ENCODE measurements at regions not wholly inside any gene's neighbourhood (a gene's known extent, or its start where the extent isn't known, plus 50 kb on each side); places are given as distances from the start of the nearest gene placed in this dataset.

DNA sequence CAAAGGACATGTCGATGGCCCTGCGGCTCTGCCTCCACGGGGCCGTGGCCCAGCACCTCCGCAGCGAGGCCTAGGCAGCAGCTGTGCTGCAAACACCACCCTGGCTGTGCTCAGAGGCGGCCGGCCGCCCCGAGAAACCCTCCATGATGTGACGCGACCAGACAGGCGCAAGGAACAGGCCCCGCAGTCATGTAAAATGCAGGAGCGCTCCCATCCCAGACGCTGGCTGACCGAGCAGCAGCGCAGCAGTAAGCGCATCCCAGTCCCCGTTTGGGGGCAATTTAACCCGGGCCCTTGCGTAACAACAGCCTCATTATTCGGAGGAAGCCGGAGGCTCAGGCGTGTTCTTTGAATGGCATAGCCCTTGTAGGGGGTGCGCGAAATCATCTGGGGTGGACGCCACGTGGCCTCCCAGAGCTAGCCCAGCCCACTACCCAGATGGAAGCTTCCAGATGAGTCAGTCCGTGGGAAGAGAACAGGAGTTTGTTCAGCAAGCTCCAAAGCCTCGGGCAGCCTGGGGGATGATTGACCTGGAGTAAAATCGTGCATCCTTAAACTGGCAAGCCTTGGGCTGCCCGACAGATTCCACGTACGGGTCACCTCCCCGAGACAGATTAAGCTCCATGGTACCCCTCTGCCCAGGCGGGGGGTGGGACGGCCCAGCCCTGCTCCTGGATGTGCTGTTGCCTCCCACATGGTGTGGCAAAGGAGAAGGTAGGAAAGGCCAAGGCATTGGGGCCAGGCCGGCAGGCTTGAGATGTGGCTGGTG, 124.0 kb downstream of the HMX1 start:
- BruUV-seq (replicated peaks): no TSS peak
- Histone ChIP-seq H3K27ac (ENCODE audit: low read length) (no peak overlapping the region), H3K9me3 (ENCODE audit: control insufficient read depth, insufficient read depth, low read depth, low read length) (no peaks in the 10 kb centered on the region), H3K27me3 (ENCODE audit: control insufficient read depth, insufficient read depth, low read length) (no peaks in the 10 kb centered on the region), H3K4me1 (ENCODE audit: control insufficient read depth, insufficient read depth, low read length) (no peaks in the 10 kb centered on the region), H3K36me3 (ENCODE audit: control insufficient read depth, insufficient read depth, low read length) (no peaks in the 10 kb centered on the region), H3K4me3 (ENCODE audit: low read depth in 2 of 2, low read length in 2 of 2) (no peak overlapping the region)
- intact Hi-C loops (cut with micrococcal nuclease; ENCODE audit: unreplicated experiment) (no loop called here), in situ Hi-C loops (cut with HindIII; ENCODE audit: low pct_unique_long_range_greater_than_20kb, low sequenced_read_pairs) (no loop called here)
- CTCF ChIA-PET: no interaction called here
- no peak for ATAC-seq
- POLR2A ChIA-PET: no interaction called here
- DNase-seq (ENCODE audit: low read depth, low spot score): no peak
- TF ChIP-seq TCF7L2 (IDR thresholded peaks at IDR 0.05; ENCODE audit: low read depth, low read length): no peak
- TF ChIP-seq, protein P1, sequence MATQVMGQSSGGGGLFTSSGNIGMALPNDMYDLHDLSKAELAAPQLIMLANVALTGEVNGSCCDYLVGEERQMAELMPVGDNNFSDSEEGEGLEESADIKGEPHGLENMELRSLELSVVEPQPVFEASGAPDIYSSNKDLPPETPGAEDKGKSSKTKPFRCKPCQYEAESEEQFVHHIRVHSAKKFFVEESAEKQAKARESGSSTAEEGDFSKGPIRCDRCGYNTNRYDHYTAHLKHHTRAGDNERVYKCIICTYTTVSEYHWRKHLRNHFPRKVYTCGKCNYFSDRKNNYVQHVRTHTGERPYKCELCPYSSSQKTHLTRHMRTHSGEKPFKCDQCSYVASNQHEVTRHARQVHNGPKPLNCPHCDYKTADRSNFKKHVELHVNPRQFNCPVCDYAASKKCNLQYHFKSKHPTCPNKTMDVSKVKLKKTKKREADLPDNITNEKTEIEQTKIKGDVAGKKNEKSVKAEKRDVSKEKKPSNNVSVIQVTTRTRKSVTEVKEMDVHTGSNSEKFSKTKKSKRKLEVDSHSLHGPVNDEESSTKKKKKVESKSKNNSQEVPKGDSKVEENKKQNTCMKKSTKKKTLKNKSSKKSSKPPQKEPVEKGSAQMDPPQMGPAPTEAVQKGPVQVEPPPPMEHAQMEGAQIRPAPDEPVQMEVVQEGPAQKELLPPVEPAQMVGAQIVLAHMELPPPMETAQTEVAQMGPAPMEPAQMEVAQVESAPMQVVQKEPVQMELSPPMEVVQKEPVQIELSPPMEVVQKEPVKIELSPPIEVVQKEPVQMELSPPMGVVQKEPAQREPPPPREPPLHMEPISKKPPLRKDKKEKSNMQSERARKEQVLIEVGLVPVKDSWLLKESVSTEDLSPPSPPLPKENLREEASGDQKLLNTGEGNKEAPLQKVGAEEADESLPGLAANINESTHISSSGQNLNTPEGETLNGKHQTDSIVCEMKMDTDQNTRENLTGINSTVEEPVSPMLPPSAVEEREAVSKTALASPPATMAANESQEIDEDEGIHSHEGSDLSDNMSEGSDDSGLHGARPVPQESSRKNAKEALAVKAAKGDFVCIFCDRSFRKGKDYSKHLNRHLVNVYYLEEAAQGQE (IDR thresholded peaks at IDR 0.05; ENCODE audit: insufficient read depth in 1 of 2, low read depth in 2 of 2, low read length in 1 of 2): no peak

DNA sequence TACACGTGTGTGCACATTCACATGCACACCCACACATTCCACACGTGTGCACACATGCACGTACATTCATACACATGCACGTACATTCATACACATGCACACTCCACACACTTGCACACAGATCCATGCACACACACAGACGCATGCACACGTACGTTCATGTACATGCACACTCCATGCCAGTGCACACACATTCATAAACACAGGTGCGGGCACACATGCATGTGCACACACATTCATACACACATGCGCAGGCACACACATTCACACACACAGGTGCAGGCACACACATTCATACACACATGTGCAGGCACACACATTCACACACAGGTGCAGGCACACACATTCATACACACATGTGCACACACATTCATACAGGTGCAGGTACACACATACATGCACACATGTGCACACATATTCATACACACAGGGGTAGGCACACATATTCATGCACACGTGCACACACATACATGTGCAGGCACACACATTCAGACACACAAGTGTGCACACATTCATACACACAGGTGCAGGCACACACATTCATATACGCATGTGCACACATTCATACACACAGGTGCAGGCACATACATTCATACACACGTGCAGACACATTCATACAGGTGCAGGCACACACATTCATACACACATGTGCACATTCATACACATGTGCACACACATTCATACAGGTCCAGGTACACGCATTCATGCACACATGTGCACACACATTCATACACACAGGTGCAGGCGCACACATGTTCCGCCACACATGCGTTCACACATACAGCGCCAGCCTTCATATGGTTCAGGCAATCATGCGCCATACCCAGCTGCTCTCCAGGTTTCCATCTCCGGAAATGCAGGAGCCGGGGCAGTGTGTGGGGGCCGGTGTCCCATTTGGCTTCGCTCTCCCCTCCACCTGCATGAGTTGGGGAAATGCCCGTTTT, 124.8 kb downstream of the HMX1 start:
- intact Hi-C loops (cut with micrococcal nuclease; ENCODE audit: unreplicated experiment): no loop called here
- no peaks in the 10 kb centered on the region for H3K9me3 ChIP-seq (ENCODE audit: control insufficient read depth, insufficient read depth, low read depth, low read length)
- H3K36me3 ChIP-seq (ENCODE audit: control insufficient read depth, insufficient read depth, low read length): no peaks in the 10 kb centered on the region
- no TSS peak for BruUV-seq (replicated peaks)
- DNase-seq (ENCODE audit: low read depth, low spot score) (no peak), ATAC-seq (no peak)
- ChIA-PET CTCF (no interaction called here), POLR2A (no interaction called here)
- TF ChIP-seq POLR2AphosphoS5 (IDR thresholded peaks at IDR 0.05; ENCODE audit: low read depth, low read length): no peak
- no peak for TF ChIP-seq CTCF (IDR thresholded peaks at IDR 0.05)
- TF ChIP-seq SIN3A (IDR thresholded peaks at IDR 0.05; ENCODE audit: borderline replicate concordance, insufficient read depth, low read depth, low read length): no peak
- TF ChIP-seq, protein P1 (IDR thresholded peaks at IDR 0.05; ENCODE audit: insufficient read depth in 1 of 2, low read depth in 2 of 2, low read length in 1 of 2): no peak
- no peak for TF ChIP-seq TCF7L2 (IDR thresholded peaks at IDR 0.05; ENCODE audit: low read depth, low read length)
- no peaks in the 10 kb centered on the region for H3K4me1 ChIP-seq (ENCODE audit: control insufficient read depth, insufficient read depth, low read length)
- in situ Hi-C loops (cut with HindIII; ENCODE audit: low pct_unique_long_range_greater_than_20kb, low sequenced_read_pairs): no loop called here
- no peak overlapping the region for H3K4me3 ChIP-seq (ENCODE audit: low read depth in 2 of 2, low read length in 2 of 2)
- no peak overlapping the region for H3K27ac ChIP-seq (ENCODE audit: low read length)
- H3K27me3 ChIP-seq (ENCODE audit: control insufficient read depth, insufficient read depth, low read length): no peaks in the 10 kb centered on the region
